ES-I3 (cell line): ENCODE measurements at regions not wholly inside any gene's neighbourhood (a gene's known extent, or its start where the extent isn't known, plus 50 kb on each side); places are given as distances from the start of the nearest gene placed in this dataset.

Experiments used
- H3K36me3 ChIP-seq: 2 replicates; pipeline ENCODE4 v1.6.1; 2013; ENCODE audit warnings: mild to moderate bottlenecking, low read length, control low read depth, moderate library complexity; ENCODE audit not compliant: insufficient read depth
- H3K4me1 ChIP-seq: 2 replicates; pipeline ENCODE4 v1.6.1; 2013; ENCODE audit warnings: mild to moderate bottlenecking, control low read depth, low read length; ENCODE audit not compliant: insufficient read depth
- H3K9ac ChIP-seq: 2 replicates; pipeline ENCODE4 v1.6.1; 2013; ENCODE audit warnings: low read depth, mild to moderate bottlenecking, low read length, moderate library complexity
- H3K9me3 ChIP-seq: 2 replicates; pipeline ENCODE4 v1.6.1; 2013; ENCODE audit warnings: mild to moderate bottlenecking, low read length, moderate library complexity; ENCODE audit not compliant: control insufficient read depth, insufficient read depth

GRCh38 chr6:139663996-139664395 lies 289.5 kb upstream of the CITED2 start:
- H3K9ac ChIP-seq, result no peak overlapping the region
- H3K9me3 ChIP-seq, result no peaks in the 10 kb centered on the region; the same call in 1 of the 2 replicates
- no peaks in the 10 kb centered on the region for H3K36me3 ChIP-seq
- H3K4me1 ChIP-seq, result no peaks in the 10 kb centered on the region

DNA sequence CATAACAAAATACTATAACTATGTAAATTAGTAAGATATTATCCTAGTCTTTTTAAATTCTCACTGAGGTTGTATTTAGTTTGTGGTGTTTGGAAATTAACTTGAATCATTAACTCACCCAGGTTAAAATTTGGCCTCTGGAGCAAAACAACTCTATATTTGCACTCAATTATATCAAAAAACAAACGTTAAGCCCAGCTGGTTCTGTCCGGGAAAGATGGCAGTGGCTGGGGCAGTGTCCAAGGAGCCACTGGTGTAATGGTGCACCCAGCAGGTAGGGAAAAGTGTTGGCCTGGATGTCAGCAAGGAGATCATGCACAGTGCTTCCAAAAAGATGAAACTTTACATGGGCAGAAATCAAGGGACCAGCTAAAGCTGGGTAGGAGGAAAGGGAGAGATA lies 285.3 kb upstream of the CITED2 start:
- Histone ChIP-seq H3K9me3 (no peaks in the 10 kb centered on the region; the same call in 1 of the 2 replicates), H3K9ac (no peak overlapping the region), H3K4me1 (peaks cover 7% of the 10 kb centered on the region; the same call in 1 of the 2 replicates), H3K36me3 (no peaks in the 10 kb centered on the region)

GRCh38 chr6:139659196-139659595 lies 284.7 kb upstream of the CITED2 start:
- Histone ChIP-seq H3K4me1 (peaks cover 7% of the 10 kb centered on the region; the same call in 1 of the 2 replicates), H3K36me3 (no peaks in the 10 kb centered on the region), H3K9me3 (no peaks in the 10 kb centered on the region; the same call in 1 of the 2 replicates), H3K9ac (no peak overlapping the region)

DNA sequence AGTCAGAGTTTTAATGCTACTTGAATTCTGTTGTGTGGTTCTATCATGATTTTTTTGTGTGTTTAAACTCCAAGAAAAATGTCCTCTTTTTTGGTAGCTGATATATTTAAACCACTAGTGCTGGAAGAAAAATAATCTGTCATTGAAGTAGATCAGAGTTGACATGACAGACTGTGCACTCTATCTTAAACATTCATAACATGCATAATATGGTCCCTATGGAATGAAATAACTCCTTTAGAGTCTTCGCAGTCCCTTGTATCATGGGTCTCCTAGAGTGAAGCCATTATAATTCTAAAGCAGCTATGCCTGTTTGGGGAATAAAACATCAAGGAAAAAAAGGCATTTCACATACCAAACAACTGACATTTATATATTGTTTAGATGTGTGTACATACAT lies 282.7 kb upstream of the CITED2 start:
- no peak overlapping the region for H3K9ac ChIP-seq

GRCh38 chr6:139655783-139656705 lies 281.6 kb upstream of the CITED2 start:
- Histone ChIP-seq H3K36me3 (no peaks in the 10 kb centered on the region), H3K9ac (no peak overlapping the region), H3K9me3 (no peaks in the 10 kb centered on the region), H3K4me1 (peaks cover 12% of the 10 kb centered on the region)

More for the DNA sequence above, 282.7 kb upstream of the CITED2 start:
- Histone ChIP-seq H3K4me1 (peaks cover 12% of the 10 kb centered on the region), H3K36me3 (no peaks in the 10 kb centered on the region), H3K9me3 (no peaks in the 10 kb centered on the region)

GRCh38 chr6:139654888-139655782 lies 280.7 kb upstream of the CITED2 start:
- H3K9me3 ChIP-seq, result no peaks in the 10 kb centered on the region
- no peak overlapping the region for H3K9ac ChIP-seq
- no peaks in the 10 kb centered on the region for H3K36me3 ChIP-seq

GRCh38 chr6:139654309-139654708 lies 279.9 kb upstream of the CITED2 start:
- peaks cover 12% of the 10 kb centered on the region for H3K4me1 ChIP-seq
- no peaks in the 10 kb centered on the region for H3K36me3 ChIP-seq
- no peak overlapping the region for H3K9ac ChIP-seq
- no peaks in the 10 kb centered on the region for H3K9me3 ChIP-seq

More at GRCh38 chr6:139654888-139655782, 280.7 kb upstream of the CITED2 start:
- H3K4me1 ChIP-seq, result peaks cover 12% of the 10 kb centered on the region

DNA sequence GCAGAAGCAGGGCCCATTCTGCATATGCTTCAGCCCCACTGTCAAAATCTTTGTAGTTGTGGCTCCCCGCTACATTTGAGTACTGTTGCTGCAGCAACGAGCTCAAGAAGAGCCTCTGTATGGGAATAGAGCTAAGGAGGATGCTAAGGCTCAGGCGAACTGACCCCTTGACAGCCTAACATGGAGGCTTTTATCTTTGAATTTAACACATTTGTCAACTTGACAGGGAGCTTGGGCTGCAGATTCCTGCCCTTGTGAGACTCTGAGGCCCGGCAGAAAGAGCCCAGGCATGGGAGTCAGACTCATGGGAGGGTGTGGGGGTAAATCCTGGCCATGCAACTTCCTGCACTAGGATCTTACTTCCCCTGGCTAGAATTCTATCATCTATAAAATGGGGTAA lies 278.7 kb upstream of the CITED2 start:
- Histone ChIP-seq H3K36me3 (no peaks in the 10 kb centered on the region), H3K9me3 (no peaks in the 10 kb centered on the region), H3K9ac (no peak overlapping the region), H3K4me1 (peaks cover 12% of the 10 kb centered on the region)

DNA sequence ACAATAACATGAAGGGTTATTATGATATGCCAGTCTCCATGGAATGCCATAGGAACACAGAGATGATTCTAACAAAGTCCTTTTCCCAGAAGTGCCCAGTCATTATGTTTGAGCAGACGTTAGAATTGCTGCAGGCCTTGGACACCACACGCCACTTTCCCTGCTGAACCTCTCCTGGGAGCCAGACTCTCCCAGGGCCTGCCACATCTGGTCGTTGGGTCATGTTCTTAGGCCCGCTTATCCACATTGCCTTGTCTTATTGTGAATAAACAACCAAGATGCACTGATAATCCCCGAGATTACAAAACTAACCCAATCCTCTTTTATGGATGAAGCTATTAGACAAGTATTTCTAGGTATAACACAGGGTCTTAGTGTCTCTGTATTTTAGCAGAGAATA lies 276.5 kb upstream of the CITED2 start:
- H3K4me1 ChIP-seq, result peaks cover 12% of the 10 kb centered on the region
- 0 out of 2 replicates have a peak, but pooled peaks cover 4% of the 10 kb centered on the region for H3K9me3 ChIP-seq
- H3K9ac ChIP-seq, result no peak overlapping the region
- H3K36me3 ChIP-seq, result no peaks in the 10 kb centered on the region

DNA sequence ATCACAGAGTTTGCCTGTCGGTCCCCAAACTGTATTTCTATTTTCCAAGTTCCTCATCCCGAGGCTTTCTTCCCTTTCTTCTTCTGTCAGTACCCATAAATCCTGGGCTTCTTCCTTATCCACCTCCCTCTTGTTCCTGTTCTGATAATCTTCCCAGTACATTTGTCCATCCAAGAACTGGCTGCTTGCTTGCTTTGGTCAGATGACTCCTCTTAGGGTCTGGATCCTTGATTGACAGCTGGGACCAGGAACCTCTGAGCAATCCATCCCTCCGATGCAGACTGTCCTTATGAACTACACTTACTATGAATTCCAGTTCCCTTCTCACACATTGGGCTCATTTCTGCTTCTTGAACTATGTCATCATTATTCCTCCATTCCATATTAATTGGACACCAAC lies 275.3 kb upstream of the CITED2 start:
- Histone ChIP-seq H3K9ac (no peak overlapping the region), H3K4me1 (peaks cover 5% of the 10 kb centered on the region; the same call in 1 of the 2 replicates), H3K36me3 (no peaks in the 10 kb centered on the region), H3K9me3 (0 out of 2 replicates have a peak, but pooled peaks cover 4% of the 10 kb centered on the region)

- H3K36me3 ChIP-seq, result no peaks in the 10 kb centered on the region
- H3K4me1 ChIP-seq, result peaks cover 5% of the 10 kb centered on the region; the same call in 1 of the 2 replicates
- 0 out of 2 replicates have a peak, but pooled peaks cover 4% of the 10 kb centered on the region for H3K9me3 ChIP-seq
- H3K9ac ChIP-seq, result no peak overlapping the region
Observed at GRCh38 chr6:139649128-139649527, 274.7 kb upstream of the CITED2 start.

- peaks cover 2% of the 10 kb centered on the region; the same call in 1 of the 2 replicates for H3K4me1 ChIP-seq
- H3K9me3 ChIP-seq, result 0 out of 2 replicates have a peak, but pooled peaks cover 4% of the 10 kb centered on the region
- no peak overlapping the region for H3K9ac ChIP-seq
- no peaks in the 10 kb centered on the region for H3K36me3 ChIP-seq
Observed at GRCh38 chr6:139648430-139649000, 274.1 kb upstream of the CITED2 start.

GRCh38 chr6:139647841-139648240 lies 273.4 kb upstream of the CITED2 start:
- Histone ChIP-seq H3K4me1 (no peaks in the 10 kb centered on the region), H3K9ac (no peak overlapping the region), H3K9me3 (0 out of 2 replicates have a peak, but pooled peaks cover 4% of the 10 kb centered on the region), H3K36me3 (no peaks in the 10 kb centered on the region)

GRCh38 chr6:139647016-139647415 lies 272.6 kb upstream of the CITED2 start:
- H3K9me3 ChIP-seq, result 0 out of 2 replicates have a peak, but pooled peaks cover 4% of the 10 kb centered on the region
- no peak overlapping the region for H3K9ac ChIP-seq
- no peaks in the 10 kb centered on the region for H3K4me1 ChIP-seq
- no peaks in the 10 kb centered on the region for H3K36me3 ChIP-seq
